NT2/D1 (cell line): ENCODE measurements at regions not wholly inside any gene's neighbourhood (a gene's known extent, or its start where the extent isn't known, plus 50 kb on each side); places are given as distances from the start of the nearest gene placed in this dataset.

Source experiments
- SUZ12 ChIP-seq: IDR thresholded peaks from 2 replicates; pipeline ENCODE4 v1.6.1; 2011; ENCODE audit not compliant: insufficient read length, insufficient read depth; ENCODE audit errors: extremely low read depth
- YY1 ChIP-seq: IDR thresholded peaks from 2 replicates; pipeline ENCODE4 v1.6.1; 2011; ENCODE audit not compliant: insufficient read length, insufficient read depth
- ZNF274 ChIP-seq: IDR thresholded peaks from 2 replicates; pipeline ENCODE4 v1.6.1; 2011; ENCODE audit warnings: mild to moderate bottlenecking, low read depth, low read length

DNA sequence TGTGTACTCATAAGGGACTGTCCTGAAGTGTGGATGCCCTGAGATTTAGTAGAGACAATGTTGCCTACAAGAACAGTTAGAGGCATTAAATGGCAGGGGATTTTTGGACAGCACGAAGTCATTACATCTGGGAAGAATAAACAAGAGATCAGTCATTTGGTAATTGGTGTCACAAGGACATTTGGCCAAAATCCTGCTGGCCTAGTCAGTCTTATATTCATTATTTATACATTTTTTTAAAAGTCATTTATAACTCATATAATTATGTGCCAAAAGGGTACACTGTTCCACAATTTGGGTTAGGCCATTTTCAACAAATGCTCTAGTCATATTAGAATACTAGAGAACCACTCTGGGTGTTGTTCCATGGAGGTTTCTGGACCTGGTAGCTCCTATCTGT lies 104.7 kb downstream of the LRATD1 start:
- TF ChIP-seq YY1 (no peak), ZNF274 (no peak), SUZ12 (no peak)
